ENCODE measurements at regions not wholly inside any gene's neighbourhood (a gene's known extent, or its start where the extent isn't known, plus 50 kb on each side); places are given as distances from the start of the nearest gene placed in this dataset.

DNA sequence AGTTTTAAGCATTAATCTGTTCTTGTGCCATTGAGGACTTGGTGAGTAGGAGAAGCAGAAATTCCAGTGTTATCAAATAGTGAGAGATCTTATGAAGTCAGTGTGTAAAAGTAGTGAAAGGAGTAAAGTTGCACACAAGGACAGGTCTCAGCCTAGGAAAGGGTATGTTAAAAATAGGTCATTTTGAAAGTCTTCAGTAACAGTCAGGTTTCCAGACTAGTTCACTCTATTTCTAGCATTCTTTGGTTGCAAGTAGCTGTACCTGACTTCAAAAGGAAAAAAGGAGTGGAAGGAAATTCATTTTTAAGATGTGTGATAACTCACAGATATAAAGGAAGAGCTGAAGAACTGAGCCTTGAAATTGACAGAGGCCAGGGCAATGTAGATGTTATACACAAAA lies 250.1 kb upstream of the SATB1 start:
- no peak for DNase-seq (ENCODE audit: low read depth in 2 of 2)

DNA sequence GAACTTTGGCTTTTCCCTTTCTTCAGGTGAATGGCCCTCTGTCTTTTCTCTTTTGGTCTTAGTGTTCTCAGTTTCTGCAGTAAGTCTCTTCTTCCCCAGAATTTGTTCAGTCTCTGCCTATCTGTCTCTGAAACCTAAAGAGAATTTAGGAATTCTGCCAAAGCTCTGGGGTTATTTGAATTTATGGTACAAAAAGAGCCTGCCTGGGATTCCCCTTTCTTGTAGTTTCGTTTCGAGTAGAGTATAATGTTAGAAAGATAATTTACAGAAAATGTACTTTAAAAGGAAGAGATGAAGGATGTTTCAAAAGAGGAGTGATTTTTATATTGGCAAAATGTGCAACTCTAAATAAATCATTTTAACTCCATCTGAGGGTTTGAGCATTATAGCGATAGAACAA lies 247.4 kb upstream of the SATB1 start:
- DNase-seq (ENCODE audit: low read depth in 2 of 2), result no peak

DNA sequence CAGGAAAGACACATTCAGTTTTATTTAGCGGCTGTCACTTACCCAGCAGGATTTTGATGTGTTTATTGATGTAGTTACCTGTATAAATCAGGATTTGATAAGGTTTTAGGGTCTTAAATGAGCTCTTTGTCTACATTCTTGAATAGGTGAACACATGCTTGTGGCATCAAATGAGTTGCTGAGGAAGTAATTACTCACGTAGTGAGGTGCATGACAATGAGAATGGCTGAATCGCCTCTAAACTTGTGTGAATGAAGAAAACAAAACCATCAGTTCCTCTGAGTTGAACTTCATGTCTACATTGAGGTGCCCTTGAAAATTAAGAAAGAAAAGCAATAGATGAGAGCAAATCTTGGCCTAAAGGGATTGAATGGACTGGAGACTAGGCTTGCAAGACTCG lies 245.6 kb upstream of the SATB1 start:
- no peak for DNase-seq (ENCODE audit: low read depth in 2 of 2)

DNA sequence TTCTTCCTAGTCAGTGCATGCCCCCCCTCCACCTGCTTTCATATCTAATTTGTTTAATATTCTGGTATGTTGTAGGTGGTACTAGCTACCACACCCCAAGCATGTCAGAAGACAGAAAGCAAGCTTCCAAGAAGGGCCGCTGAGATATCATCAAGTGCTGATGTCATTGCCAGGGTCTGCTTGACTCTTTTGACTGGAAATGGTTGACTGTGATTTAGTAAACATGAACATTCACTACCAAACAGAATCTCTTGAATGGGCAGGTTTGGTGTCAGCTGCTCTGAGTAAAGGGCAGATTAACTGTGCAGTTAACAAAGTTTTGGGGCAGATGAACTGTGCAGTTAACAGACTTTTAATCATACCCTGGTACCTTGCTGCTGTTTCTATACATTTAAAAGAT lies 244.2 kb upstream of the SATB1 start:
- DNase-seq (ENCODE audit: low read depth in 2 of 2), result no peak

DNA sequence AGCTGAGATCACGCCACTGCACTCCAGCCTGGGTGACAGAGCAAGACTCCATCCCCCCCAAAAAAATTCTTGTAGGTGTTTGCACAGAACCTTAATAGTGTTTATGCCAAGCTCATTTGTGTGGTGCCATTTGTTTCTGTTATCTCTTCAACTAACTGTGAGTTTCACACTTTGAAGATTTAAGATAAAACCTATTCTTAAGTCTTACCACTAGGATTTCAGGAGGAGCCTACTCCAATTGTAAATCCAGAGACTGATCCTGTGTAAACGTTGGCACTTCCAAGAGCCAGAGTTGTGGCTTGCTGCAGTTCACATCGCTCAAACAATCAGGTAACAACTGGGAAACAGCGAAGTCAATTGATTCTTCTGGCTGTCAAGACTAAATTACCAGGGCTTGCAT lies 242.4 kb upstream of the SATB1 start:
- no peak for DNase-seq (ENCODE audit: low read depth in 2 of 2)

DNA sequence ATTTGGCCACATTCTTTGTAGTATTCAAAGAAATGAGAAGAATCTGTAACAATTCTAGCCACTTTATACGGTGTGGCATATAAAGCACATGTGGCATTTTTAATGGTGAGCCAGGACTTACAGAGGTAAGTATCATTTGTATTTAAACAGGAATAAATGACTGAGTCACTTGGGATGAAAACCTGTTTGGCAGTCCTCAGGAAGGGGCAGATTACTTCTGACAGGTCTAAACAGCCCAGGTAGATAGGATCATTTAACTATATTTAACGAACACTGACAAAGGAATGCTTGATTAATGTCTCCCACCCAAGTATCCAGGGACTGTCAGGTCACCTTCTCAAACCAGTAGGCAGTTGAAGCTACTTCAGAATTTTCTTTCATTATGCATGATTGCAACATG lies 241.5 kb upstream of the SATB1 start:
- DNase-seq (ENCODE audit: low read depth in 2 of 2), result no peak

DNA sequence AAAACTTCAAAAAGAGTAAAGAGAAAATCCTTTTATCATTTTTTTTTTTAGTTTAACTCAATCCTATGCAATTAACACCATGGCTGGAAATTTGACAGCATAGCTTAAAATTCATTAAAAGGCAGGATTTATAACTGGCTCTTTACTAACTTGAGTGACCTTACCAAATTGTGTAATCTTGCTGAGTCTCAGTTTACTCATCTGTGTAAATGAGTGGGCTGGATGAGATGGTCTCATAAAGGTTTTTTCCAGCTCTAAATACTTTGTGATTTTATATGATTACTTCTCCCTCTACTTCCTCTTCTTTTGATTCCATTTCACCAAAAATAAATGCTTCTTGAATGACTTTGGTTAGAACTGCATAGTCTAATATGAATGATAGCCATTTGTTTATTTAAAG lies 234.9 kb upstream of the SATB1 start:
- no peak for DNase-seq (ENCODE audit: low read depth in 2 of 2)

DNA sequence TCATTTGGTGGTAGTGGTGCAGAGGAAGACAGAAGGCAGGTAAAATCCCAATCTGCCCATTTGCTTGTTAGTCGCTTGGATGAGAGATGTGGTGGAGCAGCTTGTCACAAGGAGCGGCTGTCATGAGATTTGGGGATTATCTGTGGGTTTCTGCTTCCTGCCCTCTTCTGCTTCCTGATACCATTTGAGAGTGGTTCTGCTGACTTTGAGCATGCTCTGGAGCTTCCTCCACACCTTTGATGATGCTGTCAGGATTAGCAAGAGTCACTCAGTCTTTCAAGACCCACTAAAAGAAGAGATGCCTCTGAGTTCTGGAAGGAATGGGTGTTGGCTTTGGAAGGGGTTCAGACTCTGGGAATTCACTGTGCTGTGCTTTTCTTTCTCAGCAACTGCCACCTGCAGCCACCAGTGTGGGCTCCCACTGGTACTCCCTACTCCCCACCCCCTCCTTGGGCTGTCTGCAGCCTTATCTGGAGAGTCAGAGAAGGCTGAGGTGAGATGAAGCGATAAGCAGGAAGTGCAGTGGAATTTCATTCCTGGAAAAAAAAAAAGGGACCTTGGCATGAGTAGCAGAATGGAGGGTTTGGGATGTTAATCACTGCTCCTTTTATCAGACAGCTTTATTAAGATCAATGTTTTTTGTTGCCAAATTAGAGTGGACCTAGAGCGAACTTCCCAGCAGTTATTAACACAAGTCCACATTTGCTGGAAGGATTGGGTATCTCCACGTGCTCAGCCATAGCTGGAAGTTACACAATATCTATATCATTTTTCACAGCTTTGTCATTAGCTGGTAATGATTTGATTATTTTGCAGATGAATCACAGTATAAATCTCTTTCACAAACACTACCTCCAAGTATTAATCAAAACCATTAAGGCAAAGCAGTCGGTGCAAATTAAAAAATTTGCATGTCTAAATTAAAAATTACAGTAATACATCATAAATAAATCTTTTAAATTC lies 233.0 kb upstream of the SATB1 start:
- no peak for DNase-seq (ENCODE audit: low read depth in 2 of 2)

DNA sequence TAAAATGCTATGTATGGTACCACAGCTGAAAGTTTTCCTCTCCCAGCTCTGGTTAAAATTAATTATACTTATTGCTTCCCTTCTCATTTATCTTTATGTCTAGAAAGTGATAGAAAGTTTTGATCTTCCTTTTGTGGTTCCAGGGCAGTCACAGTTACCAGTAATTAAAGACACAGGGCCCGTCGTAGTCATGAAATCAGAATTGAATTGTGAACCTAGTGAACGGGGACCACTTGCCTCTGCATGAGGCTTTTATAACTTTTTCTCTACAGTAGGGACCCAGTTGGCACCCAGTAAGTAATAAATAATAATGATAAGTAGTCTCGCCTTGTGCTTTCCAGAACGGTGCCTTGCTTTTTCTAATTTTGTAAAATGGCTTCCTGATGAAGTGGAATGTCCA lies 231.7 kb upstream of the SATB1 start:
- no peak for DNase-seq (ENCODE audit: low read depth in 2 of 2)

DNA sequence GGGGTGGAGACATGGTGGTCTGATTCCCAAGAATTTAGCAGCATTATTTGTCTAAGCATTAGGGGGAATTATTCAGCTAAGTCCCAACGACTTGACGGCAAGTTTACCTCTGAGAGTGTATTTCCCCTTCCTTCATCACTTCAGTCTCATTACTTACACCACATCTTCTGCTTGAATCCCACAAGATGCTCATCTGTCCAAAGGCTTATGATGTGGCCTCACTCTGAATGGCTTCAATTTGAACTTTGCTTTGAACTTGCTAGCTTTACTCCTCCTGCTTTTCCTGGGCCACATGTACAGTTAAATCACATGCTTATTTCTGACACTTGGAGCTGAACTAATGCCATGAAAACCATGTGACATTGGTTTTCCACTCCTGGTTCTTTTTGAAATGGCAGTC lies 231.3 kb upstream of the SATB1 start:
- no peak for DNase-seq (ENCODE audit: low read depth in 2 of 2)

DNA sequence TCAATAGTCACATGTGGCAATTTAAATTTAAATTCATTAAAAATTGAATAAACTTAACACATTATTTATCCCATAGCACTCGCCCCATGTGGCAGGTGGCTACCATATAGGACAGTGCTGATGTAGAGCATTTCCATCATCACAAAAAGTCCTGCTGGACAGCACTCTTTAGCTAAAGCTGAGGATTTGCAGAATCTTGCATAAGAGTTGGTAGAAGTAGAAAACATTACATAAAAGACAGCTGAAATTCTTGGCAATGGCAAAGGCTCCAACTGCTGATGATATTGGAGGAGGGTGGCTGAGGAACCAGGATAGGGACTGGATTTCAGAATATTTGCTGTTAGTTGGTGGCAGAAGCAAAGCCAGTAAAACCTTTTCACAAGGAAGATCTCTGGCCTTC lies 230.7 kb upstream of the SATB1 start:
- no peak for DNase-seq (ENCODE audit: low read depth in 2 of 2)

DNA sequence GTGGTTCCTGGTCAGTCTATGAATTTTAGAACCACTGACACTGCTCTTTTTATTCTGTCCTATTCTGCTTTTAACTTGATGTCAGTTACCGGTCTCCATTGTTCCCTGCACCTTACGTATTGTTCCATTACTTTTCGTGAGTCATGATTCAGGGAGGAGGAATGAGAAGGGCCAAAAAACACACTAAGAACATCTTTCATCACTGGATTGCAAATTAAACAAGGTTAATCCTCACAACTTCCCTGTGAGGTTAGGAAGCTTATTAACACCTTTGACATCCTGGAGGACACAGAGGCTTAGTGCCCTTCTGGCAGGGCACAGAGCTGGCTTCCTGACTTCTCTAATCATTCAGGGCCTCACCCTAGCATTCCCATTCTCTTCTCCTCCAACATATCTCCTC lies 227.6 kb upstream of the SATB1 start:
- DNase-seq (ENCODE audit: low read depth in 2 of 2), result no peak

DNA sequence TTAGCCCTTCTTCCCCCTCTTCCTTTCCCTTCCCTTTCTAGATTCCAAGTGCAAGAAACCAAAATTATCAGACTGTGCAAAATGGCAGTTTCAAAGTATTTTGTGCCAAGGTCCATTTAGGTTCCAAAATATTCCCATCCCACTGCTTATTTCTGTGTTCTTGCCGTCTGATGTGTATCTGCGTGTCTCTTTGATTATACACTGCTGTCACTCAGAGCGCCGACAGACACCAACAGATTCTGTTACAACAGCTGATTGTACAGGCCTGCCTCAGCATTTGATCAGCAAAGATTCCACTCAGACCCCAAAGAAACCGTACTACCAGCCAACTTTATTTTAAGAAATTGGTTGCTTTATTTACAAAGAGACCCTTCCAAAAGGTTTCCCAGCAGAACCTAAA lies 225.6 kb upstream of the SATB1 start:
- DNase-seq (ENCODE audit: low read depth in 2 of 2), result no peak

DNA sequence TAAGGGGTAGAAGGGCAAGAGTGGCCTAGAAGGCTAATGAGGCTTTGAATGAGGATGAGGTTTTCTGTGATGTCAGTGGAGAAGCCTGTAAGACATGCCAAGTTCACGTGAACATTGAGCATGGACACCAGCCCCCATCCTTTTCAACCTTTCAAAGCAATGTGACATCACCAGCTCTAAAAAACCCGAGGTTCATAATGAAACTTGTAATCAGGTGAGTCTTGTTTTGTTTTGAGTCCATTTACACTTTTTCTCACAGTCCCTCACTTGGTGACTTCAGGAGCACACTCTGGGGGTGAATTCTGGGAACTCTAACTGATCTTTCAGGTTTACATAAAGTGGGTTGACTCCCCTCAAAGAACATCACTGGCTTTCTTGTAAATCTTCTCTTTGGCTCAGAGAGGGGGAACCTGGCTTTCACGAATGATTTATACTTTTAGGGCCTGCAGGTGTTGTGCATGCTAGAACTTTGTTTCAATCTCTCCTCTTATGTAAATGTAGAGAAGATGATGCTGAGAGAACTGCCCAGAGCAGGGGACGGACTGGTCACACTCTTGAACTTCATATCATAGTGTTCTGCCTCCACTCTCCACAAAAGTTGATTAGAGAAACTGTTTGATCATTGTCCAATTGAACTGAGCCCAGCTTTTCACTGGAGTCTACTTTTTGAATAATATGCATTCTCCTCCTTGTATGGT lies 224.7 kb upstream of the SATB1 start:
- no peak for DNase-seq (ENCODE audit: low read depth in 2 of 2)

DNA sequence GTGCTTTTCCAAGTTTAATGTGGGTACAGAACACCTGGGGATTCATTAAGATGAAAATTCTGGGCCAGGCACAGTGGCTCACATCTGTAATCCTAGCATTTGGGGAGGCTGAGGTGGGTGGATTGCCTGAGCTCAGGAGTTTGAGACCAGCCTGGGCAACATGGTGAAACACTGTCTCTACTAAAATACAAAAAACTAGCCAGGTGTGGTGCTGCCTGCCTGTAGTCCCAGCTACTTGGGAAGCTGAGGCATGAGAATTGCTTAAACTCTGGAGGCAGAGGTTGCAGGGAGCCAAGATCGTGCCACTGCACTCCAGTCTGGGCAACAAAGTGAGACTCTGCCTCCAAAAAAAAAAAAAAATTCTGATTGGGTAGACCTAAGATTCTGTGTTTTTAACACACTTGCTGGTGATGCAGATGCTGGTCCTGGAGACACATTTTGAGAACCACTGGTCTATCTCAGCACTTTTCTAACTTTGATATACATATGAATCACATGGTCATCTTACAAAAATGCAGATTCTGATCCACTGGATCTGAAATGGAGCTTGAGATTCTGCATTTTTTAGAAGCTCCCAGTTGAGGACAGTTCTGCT lies 223.8 kb upstream of the SATB1 start:
- no peak for DNase-seq (ENCODE audit: low read depth in 2 of 2)

DNA sequence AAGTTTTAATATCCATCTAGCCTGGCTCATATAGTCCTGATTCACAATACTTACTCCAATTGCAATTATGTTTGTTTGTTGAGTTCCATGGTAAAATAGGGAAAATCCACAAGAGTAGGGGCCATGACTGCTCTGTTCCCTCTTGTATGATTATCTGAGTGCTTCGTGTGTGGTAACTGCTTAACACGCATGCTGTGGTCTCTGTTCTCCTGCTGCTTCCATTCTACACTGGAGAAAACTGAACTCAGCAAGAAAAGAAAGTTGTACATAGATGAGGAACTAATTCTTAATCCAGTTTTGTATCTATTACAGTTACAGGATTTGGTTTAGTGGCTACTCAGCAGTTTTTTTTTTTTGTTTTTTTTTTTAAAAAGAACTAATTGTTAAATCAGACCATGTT lies 223.0 kb upstream of the SATB1 start:
- DNase-seq (ENCODE audit: low read depth in 2 of 2), result no peak

DNA sequence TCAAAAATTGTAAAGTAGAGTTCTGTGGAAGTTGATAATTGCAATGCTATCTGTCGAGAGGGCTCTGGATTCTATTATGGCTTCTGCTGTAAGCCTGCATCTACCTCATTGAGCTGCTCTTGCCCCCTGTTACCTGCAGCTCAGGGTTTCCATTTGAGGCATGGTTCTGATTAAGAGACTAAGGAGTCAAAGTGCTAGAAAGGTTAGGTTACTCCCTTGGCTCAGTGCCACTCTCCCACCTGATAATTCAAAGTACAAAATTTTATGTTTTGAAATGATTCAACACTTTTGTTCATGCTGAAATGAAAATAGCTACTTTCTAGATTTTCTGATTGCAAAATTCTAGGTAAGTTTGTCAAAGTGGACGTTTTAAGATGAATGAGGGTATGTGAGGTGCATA lies 220.5 kb upstream of the SATB1 start:
- no peak for DNase-seq (ENCODE audit: low read depth in 2 of 2)

DNA sequence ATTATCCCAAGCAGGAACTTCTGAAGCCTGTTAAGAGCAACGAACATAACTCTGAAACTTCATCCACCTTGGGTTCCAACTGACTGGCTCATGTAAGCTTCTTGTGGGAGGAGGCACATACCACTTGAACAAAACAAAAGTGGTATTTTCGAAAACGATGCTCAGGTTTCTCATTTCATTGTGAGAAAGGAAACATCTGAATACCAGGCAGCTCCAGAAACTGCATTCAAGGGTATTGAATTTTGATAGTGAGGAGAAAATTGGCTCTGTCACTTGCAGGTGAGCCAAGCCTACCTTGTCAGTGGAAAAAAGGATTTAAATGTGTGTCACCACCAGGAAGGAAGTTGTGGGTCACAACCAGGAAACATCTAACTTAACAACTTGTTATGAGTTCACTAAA lies 218.1 kb upstream of the SATB1 start:
- no peak for DNase-seq (ENCODE audit: low read depth in 2 of 2)

DNA sequence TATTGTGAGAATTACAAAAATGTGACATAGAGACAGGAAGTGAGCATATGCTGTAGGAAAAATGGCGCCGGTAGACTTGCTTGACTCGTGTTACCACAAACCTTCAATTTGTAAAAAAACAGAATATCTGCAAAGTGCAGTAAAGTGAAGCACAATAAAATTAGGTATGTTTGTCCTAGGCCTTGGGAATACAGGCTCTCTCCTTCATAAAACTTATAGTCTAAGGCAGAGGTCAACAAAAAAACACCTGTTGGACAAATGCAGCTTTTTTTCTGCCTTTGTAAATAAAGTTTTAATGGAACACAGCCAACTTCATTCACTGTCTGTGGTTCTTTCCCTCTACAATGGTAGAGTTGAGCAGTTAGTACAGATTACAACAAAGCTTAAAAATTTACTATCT lies 216.8 kb upstream of the SATB1 start:
- DNase-seq (ENCODE audit: low read depth in 2 of 2), result no peak

DNA sequence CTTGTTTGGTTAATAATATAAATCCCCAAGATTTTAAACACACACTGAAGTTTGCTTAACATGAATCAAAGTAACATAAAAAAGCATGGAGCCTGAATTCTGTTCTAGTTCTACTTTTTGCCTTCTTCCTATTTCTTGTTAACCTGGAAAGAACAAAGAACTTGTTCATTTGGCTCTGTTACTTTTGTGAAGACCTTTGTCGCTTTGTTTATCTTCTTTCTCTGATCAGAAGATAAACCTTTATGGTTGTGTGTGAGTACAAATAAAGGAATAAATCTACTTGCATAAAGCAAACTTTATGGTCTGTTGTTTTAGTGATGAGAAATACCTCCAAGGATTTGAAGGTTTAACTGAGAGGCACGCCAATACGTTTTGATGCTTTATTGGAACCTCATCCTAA lies 210.1 kb upstream of the SATB1 start:
- no peak for DNase-seq (ENCODE audit: low read depth in 2 of 2)

DNA sequence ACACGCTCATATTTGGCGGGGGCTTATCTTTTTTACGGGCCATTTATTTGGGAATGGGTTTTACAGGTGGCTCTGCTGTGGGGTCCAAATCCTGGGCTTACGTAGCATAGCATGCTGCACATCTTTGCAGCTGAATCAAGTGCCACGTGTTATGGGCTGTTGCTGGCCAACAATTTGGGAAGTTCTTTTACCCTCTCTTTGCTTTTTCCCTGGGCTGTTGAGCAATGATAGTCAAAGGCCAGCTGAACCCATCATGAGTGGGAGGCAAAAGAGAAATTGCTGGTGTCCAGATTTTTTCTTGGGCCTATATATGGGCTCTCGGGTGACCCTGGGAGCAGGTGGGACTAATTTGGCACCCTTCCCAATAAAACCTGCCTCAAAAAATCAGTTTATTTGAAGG lies 209.3 kb upstream of the SATB1 start:
- DNase-seq (ENCODE audit: low read depth in 2 of 2), result no peak

DNA sequence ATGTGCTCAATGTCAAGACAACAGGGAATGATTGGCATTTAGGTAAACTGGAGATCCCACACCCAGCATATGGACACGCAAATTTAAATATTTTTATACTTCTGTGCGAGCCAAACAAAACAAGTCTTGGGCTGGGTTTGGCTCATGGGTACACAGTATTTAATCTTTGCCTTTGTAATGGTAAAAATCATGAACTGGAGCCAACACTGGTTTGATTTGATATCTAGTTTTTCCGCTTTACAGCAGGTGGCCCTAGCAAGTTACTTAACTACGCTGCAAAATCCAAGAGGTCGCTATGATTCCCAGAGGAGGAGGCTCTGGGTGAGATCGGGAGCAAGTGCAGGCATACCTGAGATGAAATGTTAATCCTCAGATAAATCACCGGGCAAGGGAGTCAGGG lies 207.9 kb upstream of the SATB1 start:
- no peak for DNase-seq (ENCODE audit: low read depth in 2 of 2)

DNA sequence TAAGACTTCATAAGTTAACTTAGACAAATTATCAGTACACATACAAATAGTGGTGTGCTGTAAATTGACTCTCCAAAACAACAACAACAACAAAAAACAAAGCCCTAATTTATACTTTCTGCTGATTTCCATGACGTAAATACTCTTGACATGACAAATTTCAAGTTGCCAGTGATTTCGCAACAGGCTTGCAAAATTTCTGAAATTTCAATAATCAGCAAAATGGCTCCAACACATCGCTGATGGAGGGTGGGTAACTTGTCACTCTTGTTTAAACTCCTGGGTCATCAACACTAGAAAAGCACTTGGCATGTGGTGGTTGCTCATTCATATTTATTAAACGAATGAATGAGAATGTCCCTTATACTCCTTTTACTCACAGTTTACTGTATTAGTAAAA lies 205.2 kb upstream of the SATB1 start:
- no peak for DNase-seq (ENCODE audit: low read depth in 2 of 2)

Measured in fibroblast of skin of left quadriceps (primary cell).